OCI-LY7 (cell line): ENCODE measurements at regions not wholly inside any gene's neighbourhood (a gene's known extent, or its start where the extent isn't known, plus 50 kb on each side); places are given as distances from the start of the nearest gene placed in this dataset. TPM values are rescaled to one million over a fixed set of nuclear protein-coding genes. Genes with fewer than 3 reads are reported as not detected.

Experiments
- BruUV-seq: library from RNA; stranded (reverse); fragments of 400-500 nt; replicated peaks from 2 replicates; lab custom pipeline; 2021; lab: Mats Ljungman, UMichigan
- CTCF ChIA-PET: fragments of 300-600 bp; sonication (Branson Sonifier 250); formaldehyde crosslinking; loops from one replicate; lab custom pipeline; 2022; ENCODE audit warnings: antibody characterized with exemption; ENCODE audit not compliant: unreplicated experiment; lab: Charles Lee
- POLR2A ChIA-PET: fragments of 300-600 bp; sonication (Branson Sonifier 250); formaldehyde crosslinking; loops from one replicate; lab custom pipeline; 2022; ENCODE audit warnings: antibody characterized with exemption; lab: Charles Lee
- DNase-seq: peaks from one replicate; pipeline ENCODE4 v3.0.0-alpha.2; 2015; ENCODE audit warnings: low spot score
- H2AFZ ChIP-seq: fragments of 200-600 bp; sonication (generic), shearing (Covaris generic); 2 replicates; pipeline ENCODE4 v1.6.1; 2014; ENCODE audit warnings: mild to moderate bottlenecking, antibody characterized with exemption, low read length, moderate library complexity
- H3K27ac ChIP-seq: fragments of 200-600 bp; sonication (generic); 2 replicates; pipeline ENCODE4 v1.5.1; 2014; ENCODE audit warnings: mixed run types, low read depth, mild to moderate bottlenecking, moderate library complexity, low read length, inconsistent platforms; ENCODE audit not compliant: poor library complexity, severe bottlenecking
- H3K36me3 ChIP-seq: fragments of 200-600 bp; sonication (generic); 2 replicates; pipeline ENCODE4 v1.6.1; 2014; ENCODE audit warnings: mild to moderate bottlenecking, antibody characterized with exemption, low read length, moderate library complexity, mixed read lengths; ENCODE audit not compliant: insufficient read depth
- H3K4me1 ChIP-seq: fragments of 200-600 bp; sonication (generic); 2 replicates; pipeline ENCODE4 v1.5.1; 2014; ENCODE audit warnings: mild to moderate bottlenecking, low read length; ENCODE audit not compliant: insufficient read depth, poor library complexity, severe bottlenecking
- H3K4me2 ChIP-seq: fragments of 200-600 bp; sonication (generic); 2 replicates; pipeline ENCODE4 v1.6.1; 2014; ENCODE audit warnings: mild to moderate bottlenecking, low read length
- H3K4me3 ChIP-seq: fragments of 200-600 bp; sonication (generic); 2 replicates; pipeline ENCODE4 v1.5.1; 2014; ENCODE audit warnings: mild to moderate bottlenecking, low read depth, low read length; ENCODE audit not compliant: poor library complexity, severe bottlenecking
- H3K79me2 ChIP-seq: fragments of 200-600 bp; sonication (generic); 2 replicates; pipeline ENCODE4 v1.6.1; 2016; ENCODE audit warnings: low read depth, mild to moderate bottlenecking, low read length, moderate library complexity, mixed read lengths; ENCODE audit not compliant: insufficient read depth
- H3K9me2 ChIP-seq: fragments of 200-600 bp; sonication (generic); 2 replicates; pipeline ENCODE4 v1.6.1; 2016; ENCODE audit warnings: mild to moderate bottlenecking, low read length, mixed read lengths; ENCODE audit not compliant: insufficient read depth
- H3K9me3 ChIP-seq: fragments of 200-600 bp; sonication (generic); 2 replicates; pipeline ENCODE4 v1.6.1; 2014; ENCODE audit warnings: mild to moderate bottlenecking, mixed run types, low read length, mixed read lengths
- H4K20me1 ChIP-seq: fragments of 200-600 bp; sonication (generic); 2 replicates; pipeline ENCODE4 v1.6.1; 2014; ENCODE audit warnings: mild to moderate bottlenecking, antibody characterized with exemption, low read length, moderate library complexity, mixed read lengths; ENCODE audit not compliant: insufficient read depth
- CTCF ChIP-seq: fragments of 200-600 bp; sonication (generic); conservative IDR thresholded peaks from 2 replicates; pipeline ENCODE4 v1.5.1; 2014; ENCODE audit warnings: mild to moderate bottlenecking, antibody characterized with exemption, low read length, moderate library complexity, mixed read lengths
- EZH2phosphoT487 ChIP-seq: fragments of 200-600 bp; sonication (generic); IDR thresholded peaks from 2 replicates; pipeline ENCODE4 v1.6.1; 2018; ENCODE audit warnings: low read depth, borderline replicate concordance, mild to moderate bottlenecking, mixed run types, antibody characterized with exemption, low read length, moderate library complexity, mixed read lengths
- intact Hi-C: fragments of 100-400 bp; cut with micrococcal nuclease; formaldehyde crosslinking; loops from one replicate; pipeline ENCODE4 v1.10.0; 2022; ENCODE audit not compliant: unreplicated experiment
- microRNA-seq: library from miRNA; unstranded; fragments of <30 nt; microRNA quantifications from one replicate; pipeline ENCODE4 v1.2.0, GENCODE V29; 2022; ENCODE audit warnings: borderline replicate concordance
- small RNA-seq: library from RNA; depleted of rRNA; stranded (forward); fragments of <200 nt; gene quantifications from one replicate; pipeline ENCODE3, GENCODE V24; 2014

DNA sequence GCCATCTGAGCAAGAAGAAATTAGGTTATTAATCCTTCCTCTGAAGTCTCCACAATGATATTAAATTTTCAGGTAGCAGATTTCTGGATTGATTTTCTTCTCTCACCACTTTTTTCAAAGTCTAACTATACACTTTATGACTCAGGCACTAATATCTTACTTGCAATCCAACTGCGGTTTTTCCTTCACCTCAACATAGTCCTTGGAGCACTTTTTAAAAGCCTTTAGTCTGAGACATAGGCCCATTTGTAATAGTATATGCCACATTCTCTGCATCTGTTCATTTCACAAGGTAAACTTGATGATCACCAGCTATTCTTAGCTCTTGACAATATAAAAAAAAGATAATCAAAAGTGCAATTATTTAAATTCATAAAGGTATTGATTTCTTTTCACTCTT, 55.9 kb upstream of the EDNRA start:
- no peak overlapping the region for H3K27ac ChIP-seq
- H3K4me2 ChIP-seq = no peak overlapping the region
- DNase-seq = no peak
- ChIA-PET POLR2A (interaction anchor here (1.2 kb wide), 1 partner anchor 22 kb away, joined by 3 read pairs; no protein-coding TSS in a partner anchor), CTCF (no interaction called here)
- no peaks in the 10 kb centered on the region for H4K20me1 ChIP-seq
- intact Hi-C loops = no loop called here
- no peak overlapping the region for H2AFZ ChIP-seq
- no peak overlapping the region for H3K4me3 ChIP-seq
- no peaks in the 10 kb centered on the region for H3K79me2 ChIP-seq
- TF ChIP-seq EZH2phosphoT487 = no peak
- H3K9me3 ChIP-seq = no peaks in the 10 kb centered on the region
- no peaks in the 10 kb centered on the region for H3K9me2 ChIP-seq
- no TSS peak for BruUV-seq
- no peaks in the 10 kb centered on the region for H3K4me1 ChIP-seq
- H3K36me3 ChIP-seq = no peaks in the 10 kb centered on the region

DNA sequence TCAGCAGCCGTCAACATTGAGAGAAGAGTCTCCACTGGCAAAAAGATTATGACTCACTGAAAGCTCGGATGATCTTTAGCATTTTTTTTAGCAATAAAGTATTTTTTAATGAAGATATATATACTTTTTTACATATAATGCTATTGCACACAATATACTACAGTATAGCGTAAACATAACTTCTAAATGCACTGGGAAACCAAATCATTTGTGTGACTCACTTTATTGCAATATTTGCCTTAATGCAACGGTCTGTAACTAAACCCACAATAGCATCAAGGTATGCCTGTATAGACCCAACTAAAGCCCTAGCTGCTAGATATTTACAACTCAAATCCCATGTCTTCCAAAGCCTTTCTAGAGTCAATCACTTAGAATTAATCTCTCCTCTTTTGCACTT, 52.3 kb upstream of the EDNRA start:
- CTCF ChIA-PET = no interaction called here
- no peak overlapping the region for H2AFZ ChIP-seq
- no peaks in the 10 kb centered on the region for H4K20me1 ChIP-seq
- H3K4me3 ChIP-seq = no peak overlapping the region
- H3K79me2 ChIP-seq = no peaks in the 10 kb centered on the region
- H3K9me2 ChIP-seq = no peaks in the 10 kb centered on the region
- H3K4me2 ChIP-seq = no peak overlapping the region
- BruUV-seq = no TSS peak
- TF ChIP-seq EZH2phosphoT487 (no peak), CTCF (no peak)
- intact Hi-C loops = no loop called here
- no peak for DNase-seq
- POLR2A ChIA-PET = no interaction called here
- H3K4me1 ChIP-seq = no peaks in the 10 kb centered on the region
- H3K27ac ChIP-seq = no peak overlapping the region
- H3K9me3 ChIP-seq = no peaks in the 10 kb centered on the region
- H3K36me3 ChIP-seq = no peaks in the 10 kb centered on the region

- H3K4me2 ChIP-seq = no peak overlapping the region
- ChIA-PET POLR2A (no interaction called here), CTCF (no interaction called here)
- TF ChIP-seq EZH2phosphoT487 = no peak
- TF ChIP-seq CTCF = no peak
- H2AFZ ChIP-seq = no peak overlapping the region
- no TSS peak for BruUV-seq
- intact Hi-C loops = no loop called here
- H3K9me3 ChIP-seq = no peaks in the 10 kb centered on the region
- no peaks in the 10 kb centered on the region for H3K9me2 ChIP-seq
- DNase-seq = no peak
- H3K36me3 ChIP-seq = no peaks in the 10 kb centered on the region
- no peaks in the 10 kb centered on the region for H4K20me1 ChIP-seq
- no peaks in the 10 kb centered on the region for H3K4me1 ChIP-seq
- no peaks in the 10 kb centered on the region for H3K79me2 ChIP-seq
- H3K27ac ChIP-seq = no peak overlapping the region
- no peak overlapping the region for H3K4me3 ChIP-seq
Observed at GRCh38 chr4:147430111-147430510, 50.8 kb upstream of the EDNRA start.

Small RNA genes in the stretch of these regions (microRNA-seq; reads per million reads assigned to microRNA genes)
- not detected for gene MIR548G

Small RNA genes in the stretch of these regions (small RNA-seq; reads per million reads assigned to genes)
- not detected for gene MIR548G
